ACHN (cell line): ENCODE measurements at regions not wholly inside any gene's neighbourhood (a gene's known extent, or its start where the extent isn't known, plus 50 kb on each side); places are given as distances from the start of the nearest gene placed in this dataset.

Source experiments
- DNase-seq: peaks from one replicate; pipeline ENCODE4 v3.0.0-alpha.2; 2015
- in situ Hi-C: cut with HindIII; loops from 2 replicates; pipeline ENCODE4 v1.10.0; 2017; ENCODE audit warnings: low sequenced_read_pairs, low pct_ligation_motif_present, low pct_unique_long_range_greater_than_20kb

- in situ Hi-C loops = no loop called here
- DNase-seq = no peak
These were observed 163.3 kb upstream of the STARD13 start for GRCh38 chr13:33448889-33449288.

GRCh38 chr13:33450956-33451709, 165.6 kb upstream of the STARD13 start:
- in situ Hi-C loops = no loop called here
- no peak for DNase-seq

GRCh38 chr13:33452873-33453517, 167.4 kb upstream of the STARD13 start:
- in situ Hi-C loops = no loop called here
- DNase-seq = no peak

GRCh38 chr13:33453936-33454335, 168.4 kb upstream of the STARD13 start:
- DNase-seq = no peak
- in situ Hi-C loops = no loop called here

GRCh38 chr13:33454844-33455705, 169.5 kb upstream of the STARD13 start:
- in situ Hi-C loops = no loop called here
- DNase-seq = no peak

- DNase-seq = no peak
- in situ Hi-C loops = no loop called here
These were observed 174.1 kb upstream of the STARD13 start for GRCh38 chr13:33459702-33460101.

DNA sequence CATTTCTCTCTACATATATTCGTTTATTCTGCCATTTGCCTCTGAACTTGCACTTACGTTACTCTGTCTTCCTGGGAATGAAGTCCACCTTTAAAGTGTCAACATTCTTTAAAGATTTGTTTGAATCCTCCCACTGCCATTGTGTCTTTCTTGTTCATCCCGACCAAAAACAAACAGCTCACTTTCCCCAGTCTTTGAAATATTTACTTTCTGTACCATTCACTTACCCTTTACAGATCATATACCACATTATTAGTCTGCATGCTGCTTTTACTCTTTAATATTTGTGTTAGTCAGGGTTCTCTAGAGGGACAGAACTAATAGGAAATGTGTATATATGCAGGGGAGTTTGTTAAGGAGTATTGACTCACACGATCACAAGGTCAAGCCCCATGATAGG, 176.6 kb upstream of the STARD13 start:
- in situ Hi-C loops = no loop called here

DNA sequence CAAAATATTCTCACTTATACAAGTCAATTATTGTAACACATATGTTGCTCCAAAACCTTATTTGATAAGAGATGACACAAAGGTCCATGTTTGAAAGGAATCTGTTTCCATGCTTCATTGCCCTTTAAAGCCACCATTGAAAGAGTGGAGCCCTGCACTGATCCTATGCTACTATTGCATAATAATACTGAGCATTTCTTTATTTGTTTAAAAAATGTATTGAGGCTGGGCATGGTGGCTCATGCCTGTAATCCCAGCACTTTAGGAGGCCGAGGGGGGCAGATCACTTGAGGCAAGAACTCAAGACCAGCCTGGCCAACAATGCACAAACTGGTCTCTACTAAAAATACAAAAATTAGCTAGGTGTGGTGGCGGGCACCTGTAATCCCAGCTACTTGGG, 178.8 kb upstream of the STARD13 start:
- DNase-seq = no peak
- in situ Hi-C loops = no loop called here

More for the DNA sequence above, 176.6 kb upstream of the STARD13 start:
- DNase-seq = no peak

DNA sequence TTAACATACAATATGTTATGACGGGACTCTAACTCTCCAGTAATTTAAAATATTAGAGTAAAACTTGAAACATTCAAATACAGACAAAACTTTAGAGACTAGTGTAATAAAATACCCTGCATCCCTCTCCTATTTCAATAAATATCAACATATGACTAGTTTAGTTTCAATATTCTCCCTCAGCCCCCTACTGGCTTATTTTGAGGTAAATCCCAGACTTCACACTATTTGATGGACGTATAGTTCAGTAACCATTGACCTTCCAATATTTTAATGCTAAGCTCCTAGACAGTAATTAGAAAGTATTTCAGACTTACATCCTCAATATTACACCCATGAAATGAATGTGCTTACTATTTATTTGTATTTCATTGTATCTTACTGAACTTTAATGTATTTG, 180.7 kb upstream of the STARD13 start:
- in situ Hi-C loops = no loop called here
- DNase-seq = no peak

DNA sequence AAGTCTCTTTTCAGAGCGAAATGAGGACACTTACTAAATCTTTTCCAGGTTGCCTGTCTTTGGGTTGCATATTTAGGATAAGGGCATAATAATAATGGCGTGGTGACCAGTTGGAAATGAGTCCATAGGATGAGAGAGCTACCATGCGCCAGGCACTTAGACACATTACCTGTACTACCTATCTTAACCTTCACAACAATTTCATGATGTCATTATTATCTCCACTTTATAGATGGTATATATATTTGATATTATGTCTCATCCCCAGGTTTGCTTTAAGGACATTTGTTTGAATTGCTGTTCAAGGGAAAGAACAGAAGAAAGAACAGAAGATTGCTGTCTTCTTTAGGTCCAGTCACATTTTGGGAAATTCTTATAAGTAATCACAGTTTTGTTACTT, 182.0 kb upstream of the STARD13 start:
- in situ Hi-C loops = no loop called here
- no peak for DNase-seq

GRCh38 chr13:33471204-33471603, 185.6 kb upstream of the STARD13 start:
- no peak for DNase-seq
- in situ Hi-C loops = no loop called here

DNA sequence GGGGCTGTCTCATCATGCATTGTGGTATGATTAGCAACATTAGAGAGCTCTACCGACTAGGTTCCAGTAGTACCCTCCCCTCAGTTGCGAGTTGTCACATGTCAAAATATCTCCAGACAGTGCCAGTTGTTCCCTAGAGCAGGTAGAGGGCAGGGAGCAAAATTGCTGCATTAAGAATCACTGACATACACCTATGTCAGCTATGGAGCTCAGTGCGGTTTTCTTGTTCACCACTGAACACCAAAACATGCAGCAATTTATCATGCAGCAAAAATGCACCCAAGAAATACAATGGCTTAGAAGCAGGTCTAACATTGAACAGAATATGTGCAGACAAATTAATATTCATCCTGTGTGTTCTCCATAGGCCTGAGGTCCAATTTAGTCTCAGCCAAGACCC, 186.9 kb upstream of the STARD13 start:
- in situ Hi-C loops = no loop called here
- DNase-seq = no peak

DNA sequence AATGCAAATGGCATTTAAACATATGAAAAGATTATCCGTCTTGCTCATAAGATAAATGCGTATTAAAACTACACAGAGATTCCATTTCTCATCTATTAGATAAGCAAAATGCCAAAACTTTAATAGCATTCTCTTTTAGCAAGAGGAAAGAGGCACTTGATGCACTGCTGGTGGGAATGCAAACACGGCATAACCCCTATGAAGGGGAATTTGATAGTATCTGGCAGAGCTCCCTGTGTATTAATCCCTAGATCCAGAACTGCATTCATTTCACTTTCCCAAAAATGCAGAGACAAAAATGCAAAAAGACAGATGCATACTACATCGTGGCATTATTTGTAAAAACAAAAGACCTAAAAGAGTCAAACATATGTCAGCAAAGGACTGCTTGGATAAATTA, 193.6 kb upstream of the STARD13 start:
- in situ Hi-C loops = no loop called here
- no peak for DNase-seq

GRCh38 chr13:33480561-33480960, 195.0 kb upstream of the STARD13 start:
- no peak for DNase-seq
- in situ Hi-C loops = no loop called here

DNA sequence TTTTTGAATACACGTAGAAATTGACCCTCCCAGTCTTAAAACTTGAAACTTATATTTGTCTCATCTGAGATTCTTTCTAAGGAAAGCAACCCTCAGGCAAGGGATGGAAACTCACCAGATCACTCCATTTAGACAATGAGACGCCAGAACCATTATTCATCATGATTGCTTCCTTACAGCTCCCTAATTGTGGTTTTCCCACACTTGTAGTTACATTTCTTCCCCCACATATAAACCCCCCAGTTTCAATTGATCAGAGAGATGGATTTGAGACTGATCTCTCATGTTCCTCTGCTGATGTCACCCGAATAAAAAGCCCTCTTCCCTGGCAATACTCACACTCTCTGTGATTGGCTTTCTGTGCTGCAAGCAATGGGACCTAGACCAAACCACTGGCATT, 197.9 kb upstream of the STARD13 start:
- no peak for DNase-seq
- in situ Hi-C loops = no loop called here

GRCh38 chr13:33485247-33485646, 199.7 kb upstream of the STARD13 start:
- DNase-seq = no peak
- in situ Hi-C loops = no loop called here

DNA sequence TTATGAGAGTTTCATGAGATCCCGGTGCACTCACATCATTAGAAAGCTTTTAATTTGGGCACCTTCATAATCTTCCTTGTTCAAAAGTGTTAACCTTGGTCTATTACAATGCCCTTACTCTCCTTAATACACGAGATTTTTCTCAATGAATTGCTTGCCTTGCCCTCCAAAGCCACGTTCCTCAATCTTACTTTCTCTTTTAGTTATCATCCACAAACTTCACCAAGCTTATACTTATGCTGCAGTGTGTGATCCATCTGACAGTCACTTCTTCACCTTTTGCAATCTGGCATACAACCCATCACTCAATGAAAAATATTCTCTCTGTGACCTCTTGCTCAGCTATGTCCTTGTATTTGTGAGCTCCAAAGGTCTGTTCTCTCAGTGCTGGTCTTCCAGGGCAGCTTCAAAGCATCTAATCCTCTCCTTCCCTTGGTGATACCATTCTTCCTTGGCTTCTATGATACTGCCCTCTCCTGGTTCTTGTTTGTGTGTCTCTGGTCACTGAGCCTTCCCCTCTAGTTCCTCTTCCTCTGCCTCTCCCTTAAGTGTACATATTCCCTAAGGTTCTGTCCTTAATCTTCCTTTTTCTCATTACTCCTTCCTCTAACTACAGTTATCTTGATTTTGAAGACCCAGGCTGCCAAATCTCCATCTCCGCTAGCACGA, 202.2 kb upstream of the STARD13 start:
- peak; percentile 13 for DNase-seq
- in situ Hi-C loops = no loop called here

- in situ Hi-C loops = no loop called here
- no peak for DNase-seq
These were observed 204.0 kb upstream of the STARD13 start for GRCh38 chr13:33489563-33489962.
